Aorta (tissue), 5 donors: ENCODE measurements at regions not wholly inside any gene's neighbourhood (a gene's known extent, or its start where the extent isn't known, plus 50 kb on each side); places are given as distances from the start of the nearest gene placed in this dataset.

Experiments
- ATAC-seq: fragments of 200-7000 bp; cut with Tn5 transposase; one replicate; pipeline ENCODE4 v1.9.1; 2022; ENCODE audit warnings: moderate library complexity; ENCODE audit not compliant: low FRiP score
- DNase-seq, 2 donors: peaks; one replicate each; pipeline ENCODE4 v3.0.0-alpha.2; 2020
- H3K27ac ChIP-seq, 2 donors: one replicate each; pipeline ENCODE4 v1.5.1; 2013; ENCODE audit warnings: low read length in 2 of 2, mild to moderate bottlenecking in 2 of 2, moderate library complexity in 2 of 2, control low read depth in 1 of 2, inconsistent platforms in 1 of 2, low read depth in 1 of 2
- H3K27me3 ChIP-seq, 2 donors: one replicate each; pipeline ENCODE4 v1.6.1; 2013; ENCODE audit warnings: control low read depth in 1 of 2, low read length in 1 of 2, mild to moderate bottlenecking in 1 of 2, moderate library complexity in 1 of 2; ENCODE audit not compliant: insufficient read depth in 2 of 2, control insufficient read depth in 1 of 2
- H3K36me3 ChIP-seq, 2 donors: one replicate each; pipeline ENCODE4 v1.6.1; 2013; ENCODE audit warnings: control low read depth in 1 of 2, low read length in 1 of 2, mild to moderate bottlenecking in 1 of 2; ENCODE audit not compliant: insufficient read depth in 2 of 2, control insufficient read depth in 1 of 2
- H3K4me1 ChIP-seq, 2 donors: one replicate each; pipeline ENCODE4 v1.6.1; 2013; ENCODE audit warnings: low read length in 2 of 2, control low read depth in 1 of 2, mild to moderate bottlenecking in 1 of 2, moderate library complexity in 1 of 2; ENCODE audit not compliant: insufficient read depth in 2 of 2, control insufficient read depth in 1 of 2
- H3K4me3 ChIP-seq, 2 donors: one replicate each; pipeline ENCODE4 v1.5.1; 2013; ENCODE audit warnings: low read length in 2 of 2, control low read depth in 1 of 2, mild to moderate bottlenecking in 1 of 2
- H3K9me3 ChIP-seq: one replicate; pipeline ENCODE4 v1.6.1; 2013; ENCODE audit warnings: mild to moderate bottlenecking, low read length; ENCODE audit not compliant: control insufficient read depth
- WGBS, 2 donors: extraction: QIAGEN DNeasy Blood & Tissue Kit; methylation state at CpG; one replicate each; pipeline ENCODE4 v1.1.7; 2013; 5-methylcytosine and 5-hydroxymethylcytosine counted together
- intact Hi-C, 2 donors: fragments of 100-400 bp; cut with DNase I; formaldehyde crosslinking; loops; one replicate each; pipeline versions ENCODE4 v1.14.2 to v1.15.0; 2022
- donor health status: healthy with polysubstance abuse.
- donor health status: Bipolar disorder and iron deficiency.
- donor health status: DM: no; HTN: no; CAD: no.
- donor health status: DM: no; HTN: no; CAD: no.
- donor health status: DM: yes; HTN: yes; CAD: no.

DNA sequence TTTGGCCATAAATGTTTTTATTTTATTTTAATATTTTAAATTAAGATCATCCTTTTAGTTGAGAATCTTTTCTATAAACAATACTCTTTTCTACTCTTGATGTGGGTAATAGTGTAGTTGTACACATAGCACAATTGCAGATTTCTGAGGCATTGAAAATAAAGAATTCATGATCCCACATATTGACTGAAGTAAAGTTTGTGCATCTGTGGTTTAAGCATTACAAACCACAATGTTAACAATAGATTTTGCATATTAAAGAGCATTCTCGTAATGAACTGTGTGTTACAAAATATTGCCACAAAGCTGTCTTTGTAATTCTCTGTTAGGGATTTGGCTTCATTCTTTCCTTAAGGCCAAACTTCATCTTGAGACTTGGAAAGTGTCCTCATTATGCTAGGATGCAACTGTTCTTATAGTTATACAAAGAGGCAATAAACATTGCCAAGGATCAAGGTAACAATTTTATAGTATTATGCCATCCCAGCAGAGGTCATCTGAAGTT lies 256.8 kb downstream of the OLFM3 start:
- intact Hi-C loops, result no loop called here

DNA sequence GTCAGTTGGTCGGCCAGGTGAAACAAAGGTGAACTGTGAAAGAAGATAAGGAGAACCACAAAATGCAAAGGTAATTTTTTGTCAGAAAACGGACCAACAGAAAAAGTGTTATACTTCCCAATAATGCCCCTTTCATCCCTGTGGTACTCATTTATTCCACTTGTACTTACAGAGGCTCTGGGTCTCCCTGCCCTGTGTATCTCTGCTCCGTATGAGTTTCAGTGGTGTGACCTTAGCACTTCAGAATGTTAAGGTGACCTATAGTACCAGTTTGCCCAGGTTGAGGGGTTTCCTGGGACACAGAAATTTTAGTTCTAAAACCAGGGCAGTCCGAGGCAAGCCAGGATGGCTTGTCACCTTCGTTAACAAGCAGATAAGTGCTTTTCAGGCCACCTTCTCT lies 254.8 kb downstream of the OLFM3 start:
- 63 to 65% methylated on average over 5 of the region's 5 CpGs for WGBS, 2 donors
- Histone ChIP-seq H3K4me1 (no peaks in the 10 kb centered on the region), H3K27ac (no peak overlapping the region), H3K27me3 (no peaks in the 10 kb centered on the region), H3K9me3 (no peaks in the 10 kb centered on the region), H3K4me3 (no peak overlapping the region), H3K36me3 (no peaks in the 10 kb centered on the region)
- DNase-seq (no peak), ATAC-seq (no peak)
- intact Hi-C loops, result no loop called here

More for the DNA sequence above, 256.8 kb downstream of the OLFM3 start:
- H3K27ac ChIP-seq, result no peak overlapping the region
- no peaks in the 10 kb centered on the region for H3K9me3 ChIP-seq
- DNase-seq (no peak), ATAC-seq (no peak)
- H3K4me3 ChIP-seq, result no peak overlapping the region
- H3K4me1 ChIP-seq, result no peaks in the 10 kb centered on the region
- 70 to 71% methylated on average over 1 of the region's 1 CpG for WGBS, 2 donors
- no peaks in the 10 kb centered on the region for H3K27me3 ChIP-seq
- no peaks in the 10 kb centered on the region for H3K36me3 ChIP-seq

DNA sequence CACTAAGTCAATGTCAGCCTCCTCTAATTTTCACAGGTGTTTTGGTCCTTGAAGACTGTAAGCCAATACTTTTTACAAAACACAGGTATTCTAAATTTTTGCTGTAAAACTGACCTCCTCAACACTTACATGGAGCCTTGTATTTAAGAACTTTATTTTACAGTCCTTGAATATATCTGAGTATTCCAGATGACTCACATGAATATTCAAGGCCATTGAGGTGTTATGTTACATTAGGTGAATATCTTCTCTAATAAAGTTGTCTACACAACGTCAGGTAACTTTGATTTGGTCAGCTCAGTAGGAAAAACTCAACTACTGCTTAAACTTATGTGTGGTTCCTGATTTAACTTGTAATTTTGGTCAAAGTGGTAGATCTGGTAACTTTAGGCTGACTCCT lies 254.2 kb downstream of the OLFM3 start:
- no peaks in the 10 kb centered on the region for H3K36me3 ChIP-seq
- no peak overlapping the region for H3K4me3 ChIP-seq
- DNase-seq (no peak), ATAC-seq (no peak)
- no peaks in the 10 kb centered on the region for H3K9me3 ChIP-seq
- H3K27ac ChIP-seq, result no peak overlapping the region
- WGBS, 2 donors, result 68 to 77% methylated on average over 1 of the region's 1 CpG
- H3K4me1 ChIP-seq, result no peaks in the 10 kb centered on the region
- intact Hi-C loops, result no loop called here
- H3K27me3 ChIP-seq, result no peaks in the 10 kb centered on the region

DNA sequence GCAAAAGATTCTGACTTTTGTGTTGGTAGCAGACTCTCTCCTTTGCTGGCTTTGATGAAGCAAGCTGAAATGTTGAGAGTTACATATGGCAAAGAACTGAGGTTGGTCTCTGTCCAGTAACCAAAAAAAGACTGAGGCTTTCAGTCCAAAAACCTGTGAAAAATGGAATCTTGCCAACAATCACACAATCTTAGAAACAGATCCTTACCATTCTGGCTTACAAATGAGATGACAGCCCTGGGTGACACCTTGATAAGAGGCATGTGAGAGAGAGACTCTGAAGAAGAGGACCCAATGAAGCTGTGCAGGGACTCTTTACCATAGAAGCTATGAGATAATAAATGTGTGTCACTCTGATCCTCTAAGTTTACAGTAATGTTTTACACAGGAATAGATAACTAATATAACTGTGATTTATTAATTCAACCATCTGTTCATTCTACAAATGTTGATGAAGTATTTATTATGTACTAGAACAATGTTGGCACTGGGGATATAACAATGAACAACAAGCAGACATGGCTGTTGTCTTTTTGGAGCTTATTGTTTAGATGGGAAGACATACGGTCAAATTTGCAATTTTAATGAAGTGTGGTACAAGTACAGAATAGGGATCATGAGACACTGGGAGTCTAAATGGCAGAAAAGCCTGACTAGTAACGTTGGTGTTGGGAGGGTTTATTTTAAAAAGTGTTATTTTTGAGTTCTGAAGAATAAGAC lies 251.0 kb downstream of the OLFM3 start:
- Histone ChIP-seq H3K4me3 (no peak overlapping the region), H3K36me3 (no peaks in the 10 kb centered on the region), H3K9me3 (no peaks in the 10 kb centered on the region), H3K27me3 (no peaks in the 10 kb centered on the region), H3K4me1 (no peaks in the 10 kb centered on the region), H3K27ac (no peak overlapping the region)
- ATAC-seq (no peak), DNase-seq (no peak)
- intact Hi-C loops, result no loop called here
- WGBS, 2 donors, result 47 to 53% methylated on average over 2 of the region's 2 CpGs

DNA sequence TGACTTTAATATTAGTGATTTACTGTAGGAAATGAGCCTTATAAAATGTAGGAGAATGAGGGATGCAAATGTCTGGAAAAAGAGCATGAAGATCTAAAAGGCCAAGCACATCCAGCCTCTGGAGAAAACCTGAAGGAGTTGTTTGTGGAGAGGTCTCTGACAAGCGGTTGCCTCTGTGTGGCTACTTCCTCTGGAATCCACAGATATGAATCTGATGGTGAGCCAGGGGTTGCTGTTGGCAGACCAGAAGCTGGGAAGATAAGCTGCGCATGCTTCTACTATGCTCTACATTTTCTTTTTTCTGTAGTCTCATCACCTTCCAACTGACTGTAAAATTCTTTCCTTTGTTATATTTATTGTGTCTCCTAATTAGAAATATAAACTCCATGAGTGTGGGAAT lies 248.6 kb downstream of the OLFM3 start:
- Histone ChIP-seq H3K27ac (no peak overlapping the region), H3K36me3 (no peaks in the 10 kb centered on the region), H3K27me3 (no peaks in the 10 kb centered on the region), H3K4me1 (no peaks in the 10 kb centered on the region), H3K4me3 (no peak overlapping the region), H3K9me3 (no peaks in the 10 kb centered on the region)
- ATAC-seq (no peak), DNase-seq (no peak)
- intact Hi-C loops, result no loop called here
- 57 to 63% methylated on average over 2 of the region's 2 CpGs for WGBS, 2 donors
